H54 (cell line): ENCODE measurements at regions not wholly inside any gene's neighbourhood (a gene's known extent, or its start where the extent isn't known, plus 50 kb on each side); places are given as distances from the start of the nearest gene placed in this dataset.
"Not testable (repeated sequence)": the region's sequence is repeated elsewhere in the genome, so short reads cannot be mapped to it uniquely, and the experiment has no call there.

ENCODE experiments used
- DNase-seq: peaks from one replicate; pipeline ENCODE4 v3.0.0; 2011; ENCODE audit warnings: low spot score, mixed read lengths; ENCODE audit not compliant: insufficient read length
- FAIRE-seq: peaks from 3 replicates; lab custom pipeline; 2011; peaks lifted over from hg19 to GRCh38; lab: Jason Lieb, UNC
- POLR2A ChIP-seq: IDR thresholded peaks from 2 replicates; pipeline ENCODE4 v1.6.1; 2011; ENCODE audit warnings: low read depth, mild to moderate bottlenecking, low read length

- no peak for TF ChIP-seq POLR2A
- no peak for FAIRE-seq
- DNase-seq: no peak
Measured at GRCh38 chr2:83251321-83251872, 1207.7 kb downstream of the SUCLG1 start.

GRCh38 chr2:83245806-83246537 lies 1213.1 kb downstream of the SUCLG1 start:
- DNase-seq, FAIRE-seq: not testable (repeated sequence)

- no peak for DNase-seq
- no peak for FAIRE-seq
- no peak for TF ChIP-seq POLR2A
Measured at GRCh38 chr2:83240611-83241010, 1218.5 kb downstream of the SUCLG1 start.

GRCh38 chr2:83238111-83238510 lies 1221.0 kb downstream of the SUCLG1 start:
- FAIRE-seq: no peak
- no peak for TF ChIP-seq POLR2A
- no peak for DNase-seq

- no peak for FAIRE-seq
- no peak for TF ChIP-seq POLR2A
Measured at GRCh38 chr2:83234246-83234645, 1224.8 kb downstream of the SUCLG1 start.

GRCh38 chr2:83233781-83234180 lies 1225.3 kb downstream of the SUCLG1 start:
- FAIRE-seq (no peak), DNase-seq (no peak)
- no peak for TF ChIP-seq POLR2A

More at GRCh38 chr2:83234246-83234645, 1224.8 kb downstream of the SUCLG1 start:
- DNase-seq: no peak

GRCh38 chr2:83233326-83233725 lies 1225.8 kb downstream of the SUCLG1 start:
- no peak for TF ChIP-seq POLR2A
- no peak for DNase-seq
- no peak for FAIRE-seq

- DNase-seq (no peak), FAIRE-seq (no peak)
- TF ChIP-seq POLR2A: no peak
Measured at GRCh38 chr2:83229443-83229842, 1229.6 kb downstream of the SUCLG1 start.

- no peak for FAIRE-seq
Measured at GRCh38 chr2:83224591-83225200, 1234.4 kb downstream of the SUCLG1 start.

GRCh38 chr2:83221258-83221657 lies 1237.8 kb downstream of the SUCLG1 start:
- FAIRE-seq (no peak), DNase-seq (no peak)
- no peak for TF ChIP-seq POLR2A

More at GRCh38 chr2:83224591-83225200, 1234.4 kb downstream of the SUCLG1 start:
- no peak for DNase-seq
- no peak for TF ChIP-seq POLR2A

GRCh38 chr2:83217854-83218253 lies 1241.2 kb downstream of the SUCLG1 start:
- no peak for TF ChIP-seq POLR2A
- FAIRE-seq (no peak), DNase-seq (no peak)

- DNase-seq (no peak), FAIRE-seq (peak; percentile 76)
- no peak for TF ChIP-seq POLR2A
Measured at GRCh38 chr2:83196225-83196624, 1262.9 kb downstream of the SUCLG1 start.

GRCh38 chr2:83191316-83191715 lies 1267.8 kb downstream of the SUCLG1 start:
- FAIRE-seq (no peak), DNase-seq (no peak)
- no peak for TF ChIP-seq POLR2A

- no peak for FAIRE-seq
- no peak for TF ChIP-seq POLR2A
- no peak for DNase-seq
Measured at GRCh38 chr2:83186105-83186760, 1272.8 kb downstream of the SUCLG1 start.

- FAIRE-seq: not testable (repeated sequence)
Measured at GRCh38 chr2:83180862-83181530, 1278.1 kb downstream of the SUCLG1 start.

More at GRCh38 chr2:83180862-83181530, 1278.1 kb downstream of the SUCLG1 start:
- DNase-seq: not testable (repeated sequence)
